Breast epithelium (tissue), 3 donors: ENCODE measurements at regions not wholly inside any gene's neighbourhood (a gene's known extent, or its start where the extent isn't known, plus 50 kb on each side); places are given as distances from the start of the nearest gene placed in this dataset.

Experiments used
- POLR2A ChIP-seq: fragments of 450-650 bp; IDR thresholded peaks from one replicate; pipeline ENCODE4 v1.6.1; 2016; ENCODE audit warnings: antibody characterized with exemption, mild to moderate bottlenecking, moderate library complexity
- POLR2AphosphoS5 ChIP-seq, 3 donors: sonication (generic); formaldehyde crosslinking; IDR thresholded peaks; one replicate each; pipeline ENCODE4 v1.6.1; 2017; ENCODE audit warnings: antibody characterized with exemption in 3 of 3
- TF ChIP-seq, protein P1 (sequence below), 3 donors: fragments of 450-650 bp; IDR thresholded peaks; one replicate each; pipeline ENCODE4 v1.5.1; 2016 to 2017; ENCODE audit warnings: antibody characterized with exemption in 3 of 3, mild to moderate bottlenecking in 3 of 3, moderate library complexity in 3 of 3

DNA sequence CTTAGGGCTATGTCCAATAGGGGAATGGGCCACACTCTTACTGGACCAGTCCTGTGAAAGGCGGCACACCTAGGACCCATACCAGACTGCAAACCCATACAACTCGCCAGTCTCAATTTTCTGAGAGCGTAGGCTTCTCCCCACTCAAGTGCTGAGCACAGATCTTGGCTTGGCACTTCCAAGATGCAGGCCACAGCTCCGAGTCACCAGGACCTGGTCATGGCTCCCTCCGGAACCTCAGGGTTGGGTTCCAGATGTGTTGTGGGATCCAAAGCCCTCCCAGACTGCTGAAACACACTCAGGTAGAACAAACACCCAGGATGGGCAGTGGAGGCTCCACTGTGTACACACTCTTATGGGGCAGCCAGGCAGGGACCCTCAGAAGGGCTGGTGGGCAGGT lies 103.3 kb downstream of the TMEM144 start:
- TF ChIP-seq, protein P1, sequence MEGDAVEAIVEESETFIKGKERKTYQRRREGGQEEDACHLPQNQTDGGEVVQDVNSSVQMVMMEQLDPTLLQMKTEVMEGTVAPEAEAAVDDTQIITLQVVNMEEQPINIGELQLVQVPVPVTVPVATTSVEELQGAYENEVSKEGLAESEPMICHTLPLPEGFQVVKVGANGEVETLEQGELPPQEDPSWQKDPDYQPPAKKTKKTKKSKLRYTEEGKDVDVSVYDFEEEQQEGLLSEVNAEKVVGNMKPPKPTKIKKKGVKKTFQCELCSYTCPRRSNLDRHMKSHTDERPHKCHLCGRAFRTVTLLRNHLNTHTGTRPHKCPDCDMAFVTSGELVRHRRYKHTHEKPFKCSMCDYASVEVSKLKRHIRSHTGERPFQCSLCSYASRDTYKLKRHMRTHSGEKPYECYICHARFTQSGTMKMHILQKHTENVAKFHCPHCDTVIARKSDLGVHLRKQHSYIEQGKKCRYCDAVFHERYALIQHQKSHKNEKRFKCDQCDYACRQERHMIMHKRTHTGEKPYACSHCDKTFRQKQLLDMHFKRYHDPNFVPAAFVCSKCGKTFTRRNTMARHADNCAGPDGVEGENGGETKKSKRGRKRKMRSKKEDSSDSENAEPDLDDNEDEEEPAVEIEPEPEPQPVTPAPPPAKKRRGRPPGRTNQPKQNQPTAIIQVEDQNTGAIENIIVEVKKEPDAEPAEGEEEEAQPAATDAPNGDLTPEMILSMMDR (IDR thresholded peaks at IDR 0.05): no peak
- TF ChIP-seq POLR2A (no peak), POLR2AphosphoS5 (IDR thresholded peaks at IDR 0.05) (no peak)
